Pancreas (tissue), 10 donors: ENCODE measurements at regions not wholly inside any gene's neighbourhood (a gene's known extent, or its start where the extent isn't known, plus 50 kb on each side); places are given as distances from the start of the nearest gene placed in this dataset.
A peak's percentile ranks its signal among the peaks of the same experiment; 100 is the strongest.

Experiments used
- ATAC-seq, 4 donors: fragments of 200-7000 bp; cut with Tn5 transposase; one replicate each; pipeline versions ENCODE4 v1.8.0 to v1.9.1; 2020; ENCODE audit warnings: mild to moderate bottlenecking in 4 of 4, moderate library complexity in 4 of 4
- DNase-seq, 6 donors: peaks; one replicate each; pipeline ENCODE4 v3.0.0-alpha.2; 2020
- FAIRE-seq: peaks from 2 replicates; lab custom pipeline; 2012; peaks lifted over from hg19 to GRCh38; lab: Jason Lieb, UNC
- H3K27ac ChIP-seq, 4 donors: fragments of 200-600 bp; sonication (generic); 1 replicate in 3 of 4; 2 replicates in 1 of 4; pipeline versions ENCODE4 v1.5.0 to v1.8.0; 2020
- H3K27me3 ChIP-seq, 4 donors: fragments of 200-600 bp; one replicate each; pipeline ENCODE4 v1.8.0; 2021
- H3K36me3 ChIP-seq, 3 donors: fragments of 200-600 bp; sonication (generic) in 1 of 3; one replicate each; pipeline versions ENCODE4 v1.5.0 to v1.8.0; 2020 to 2021
- H3K4me1 ChIP-seq, 3 donors: fragments of 200-600 bp; one replicate each; pipeline ENCODE4 v1.8.0; 2021
- H3K4me3 ChIP-seq, 4 donors: fragments of 200-600 bp; sonication (generic) in 2 of 4; one replicate each; pipeline versions ENCODE4 v1.5.0 to v1.8.0; 2020 to 2021
- H3K9me3 ChIP-seq, 4 donors: fragments of 200-600 bp; one replicate each; pipeline ENCODE4 v1.8.0; 2021
- CTCF ChIP-seq, 4 donors: fragments of 200-600 bp; sonication (generic) in 3 of 4; IDR thresholded peaks; one replicate each; pipeline versions ENCODE4 v1.5.0 to v1.8.0; 2021; ENCODE audit warnings: antibody characterized with exemption in 4 of 4
- WGBS, 2 donors: extraction: QIAGEN DNeasy Blood & Tissue Kit; methylation state at CpG; one replicate each; pipeline ENCODE4 v1.1.7; 2013; 5-methylcytosine and 5-hydroxymethylcytosine counted together
- intact Hi-C, 3 donors: fragments of 100-400 bp; cut with DNase I; formaldehyde crosslinking; loops; one replicate each; pipeline versions ENCODE4 v1.11.1 to v1.14.2; 2022
- donor health status: healthy with polysubstance abuse.
- donor health status: DM: no; HTN: no; CAD: no; lungs with moderate emphysema.
- donor health status: DM: no; HTN: no; CAD: no.
- donor health status: control.
- donor health status: control.
- donor health status: Bipolar disorder and iron deficiency.
- donor health status: DM: yes; HTN: yes; CAD: no.
- donor health status: DM: no; HTN: no; CAD: no.
- donor health status: DM: no; HTN: no; CAD: no.
- donor health status: DM: yes; HTN: yes; CAD: no.

- 27 to 31% methylated on average over 15 of the region's 15 CpGs for whole genome bisulfite sequencing, 2 donors
- no peaks in the 10 kb centered on the region for H3K36me3 ChIP-seq
- FAIRE-seq (no peak), ATAC-seq (peak in 2 of 4 donors; percentile 18 to 53), DNase-seq (peak in 1 of 6 donors; percentile 2)
- H3K27ac ChIP-seq = no peak overlapping the region
- no peaks in the 10 kb centered on the region for H3K27me3 ChIP-seq
- no peak overlapping the region for H3K4me3 ChIP-seq
- intact Hi-C loops = no loop called here
- H3K9me3 ChIP-seq = no peaks in the 10 kb centered on the region
- no peaks in the 10 kb centered on the region for H3K4me1 ChIP-seq
- TF ChIP-seq CTCF (IDR thresholded peaks at IDR 0.05) = no peak
Observed at GRCh38 chr7:15839416-15840100, 153.1 kb upstream of the MEOX2 start.

- Histone ChIP-seq H3K9me3 (no peaks in the 10 kb centered on the region), H3K27ac (no peak overlapping the region), H3K36me3 (no peaks in the 10 kb centered on the region), H3K4me1 (no peaks in the 10 kb centered on the region), H3K27me3 (no peaks in the 10 kb centered on the region), H3K4me3 (no peak overlapping the region)
- FAIRE-seq (no peak), DNase-seq (no peak), ATAC-seq (no peak)
- no peak for TF ChIP-seq CTCF (IDR thresholded peaks at IDR 0.05)
- intact Hi-C loops = no loop called here
- 53 to 64% methylated on average over 2 of the region's 2 CpGs for WGBS, 2 donors
Observed at GRCh38 chr7:15838265-15838664, 151.8 kb upstream of the MEOX2 start.

- FAIRE-seq = no peak
- no peaks in the 10 kb centered on the region for H3K36me3 ChIP-seq
- intact Hi-C loops = no loop called here
- no peaks in the 10 kb centered on the region for H3K27me3 ChIP-seq
- 47 to 53% methylated on average over 5 of the region's 5 CpGs for WGBS, 2 donors
- no peak overlapping the region for H3K27ac ChIP-seq
- DNase-seq = no peak
- no peak for TF ChIP-seq CTCF (IDR thresholded peaks at IDR 0.05)
- H3K4me3 ChIP-seq = no peak overlapping the region
- no peaks in the 10 kb centered on the region for H3K9me3 ChIP-seq
- no peak for ATAC-seq
- H3K4me1 ChIP-seq = no peaks in the 10 kb centered on the region
Observed at GRCh38 chr7:15837306-15837950, 150.9 kb upstream of the MEOX2 start.

- intact Hi-C loops = no loop called here
- ATAC-seq = no peak
- Histone ChIP-seq H3K9me3 (no peaks in the 10 kb centered on the region), H3K4me3 (no peak overlapping the region), H3K4me1 (no peaks in the 10 kb centered on the region), H3K27me3 (no peaks in the 10 kb centered on the region), H3K36me3 (no peaks in the 10 kb centered on the region), H3K27ac (no peak overlapping the region)
- no peak for TF ChIP-seq CTCF (IDR thresholded peaks at IDR 0.05)
- DNase-seq = no peak
- no peak for FAIRE-seq
- 56 to 59% methylated on average over 2 of the region's 2 CpGs for WGBS, 2 donors
Observed at GRCh38 chr7:15836651-15837050, 150.2 kb upstream of the MEOX2 start.

GRCh38 chr7:15836041-15836440 is 149.6 kb upstream of the MEOX2 start:
- H3K27ac ChIP-seq = no peak overlapping the region
- 55 to 60% methylated on average over 4 of the region's 4 CpGs for WGBS, 2 donors
- DNase-seq (no peak), FAIRE-seq (no peak), ATAC-seq (no peak)
- intact Hi-C loops = no loop called here
- H3K4me3 ChIP-seq = no peak overlapping the region
- TF ChIP-seq CTCF (IDR thresholded peaks at IDR 0.05) = no peak
- no peaks in the 10 kb centered on the region for H3K36me3 ChIP-seq
- no peaks in the 10 kb centered on the region for H3K4me1 ChIP-seq
- H3K9me3 ChIP-seq = no peaks in the 10 kb centered on the region
- H3K27me3 ChIP-seq = no peaks in the 10 kb centered on the region
